Astrocyte (in vitro differentiated cells and primary cell): ENCODE measurements at regions not wholly inside any gene's neighbourhood (a gene's known extent, or its start where the extent isn't known, plus 50 kb on each side); places are given as distances from the start of the nearest gene placed in this dataset.

ENCODE experiments used
- DNase-seq: peaks from one replicate; pipeline ENCODE4 v3.0.0-alpha.2; 2010; ENCODE audit warnings: low read depth
- FAIRE-seq: peaks from 2 replicates; lab custom pipeline; 2011; peaks lifted over from hg19 to GRCh38; lab: Jason Lieb, UNC
- H2AFZ ChIP-seq: 2 replicates; pipeline ENCODE4 v1.6.0; 2012; ENCODE audit warnings: low read depth, low read length, inconsistent platforms
- H3K27ac ChIP-seq: 2 replicates; pipeline ENCODE4 v1.5.1; 2011; ENCODE audit warnings: low read depth, low read length, inconsistent platforms
- H3K27me3 ChIP-seq: 2 replicates; pipeline ENCODE4 v1.6.0; 2011; ENCODE audit warnings: low read length, inconsistent platforms; ENCODE audit not compliant: insufficient read depth
- H3K36me3 ChIP-seq: 2 replicates; pipeline ENCODE4 v1.5.1; 2011; ENCODE audit warnings: low read length, inconsistent platforms; ENCODE audit not compliant: insufficient read depth
- H3K4me1 ChIP-seq: 2 replicates; pipeline ENCODE4 v1.5.1; 2011; ENCODE audit warnings: low read length, inconsistent platforms; ENCODE audit not compliant: insufficient read depth
- H3K4me2 ChIP-seq: 2 replicates; pipeline ENCODE4 v1.6.0; 2012; ENCODE audit warnings: low read length, inconsistent platforms
- H3K4me3 ChIP-seq: 2 replicates; pipeline ENCODE4 v1.5.1; 2011; ENCODE audit warnings: low read depth, mild to moderate bottlenecking, low read length, inconsistent platforms; ENCODE audit not compliant: insufficient read depth
- H3K79me2 ChIP-seq: 2 replicates; pipeline ENCODE4 v1.6.0; 2012; ENCODE audit warnings: mild to moderate bottlenecking, low read length, inconsistent platforms; ENCODE audit not compliant: insufficient read depth
- H3K9ac ChIP-seq: 2 replicates; pipeline ENCODE4 v1.6.0; 2012; ENCODE audit warnings: mild to moderate bottlenecking, low read length, inconsistent platforms
- H3K9me3 ChIP-seq: 2 replicates; pipeline ENCODE4 v1.5.1; 2012; ENCODE audit warnings: low read depth, mild to moderate bottlenecking, low read length, inconsistent platforms; ENCODE audit not compliant: insufficient read depth
- H4K20me1 ChIP-seq: 2 replicates; pipeline ENCODE4 v1.6.0; 2012; ENCODE audit warnings: low read length, inconsistent platforms; ENCODE audit not compliant: insufficient read depth
- H3K27ac Mint-ChIP-seq: one replicate; pipeline ENCODE4 v1.8.0; 2021; ENCODE audit warnings: mild to moderate bottlenecking, mixed read lengths; ENCODE audit not compliant: unreplicated experiment
- H3K27me3 Mint-ChIP-seq: one replicate; pipeline ENCODE4 v1.8.0; 2021; ENCODE audit warnings: low read depth, mixed read lengths; ENCODE audit not compliant: unreplicated experiment
- H3K36me3 Mint-ChIP-seq: one replicate; pipeline ENCODE4 v1.8.0; 2021; ENCODE audit warnings: low read depth, mixed read lengths; ENCODE audit not compliant: unreplicated experiment
- H3K4me1 Mint-ChIP-seq: one replicate; pipeline ENCODE4 v1.8.0; 2021; ENCODE audit warnings: low read depth, mixed read lengths; ENCODE audit not compliant: unreplicated experiment
- H3K4me3 Mint-ChIP-seq: one replicate; pipeline ENCODE4 v1.8.0; 2021; ENCODE audit warnings: mild to moderate bottlenecking, moderate library complexity, mixed read lengths; ENCODE audit not compliant: unreplicated experiment
- H3K9me3 Mint-ChIP-seq: one replicate; pipeline ENCODE4 v1.8.0; 2021; ENCODE audit warnings: mild to moderate bottlenecking, mixed read lengths; ENCODE audit not compliant: unreplicated experiment
- EZH2 ChIP-seq: IDR thresholded peaks from 2 replicates; pipeline ENCODE4 v1.6.1; 2012; ENCODE audit warnings: mild to moderate bottlenecking, low read length, inconsistent platforms; ENCODE audit not compliant: insufficient read depth
- TF ChIP-seq, protein P1 (sequence below): IDR thresholded peaks from 2 replicates; pipeline ENCODE4 v1.5.1; 2011; ENCODE audit warnings: low read depth, mild to moderate bottlenecking, inconsistent platforms, low read length, moderate library complexity; ENCODE audit not compliant: insufficient read depth

DNA sequence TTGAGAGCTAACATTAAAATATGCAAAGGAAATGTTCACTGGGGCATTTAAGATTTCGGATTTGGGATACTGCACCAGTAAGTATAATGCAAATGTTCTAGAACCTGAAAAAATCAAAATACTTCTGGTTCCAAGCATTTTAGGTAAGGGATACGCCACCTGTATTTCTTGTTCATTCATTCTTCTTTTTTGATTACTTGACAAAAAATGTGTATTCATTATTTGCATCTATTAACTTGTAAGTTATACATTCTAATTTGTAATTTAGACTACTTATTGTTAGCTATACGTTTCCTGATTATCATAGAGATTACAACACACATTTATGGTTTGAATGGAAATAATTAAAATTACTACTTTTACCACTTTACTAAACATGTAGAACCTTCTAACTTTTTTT, 486.9 kb downstream of the SOX5 start:
- FAIRE-seq (no peak), DNase-seq (no peak)
- H3K4me1 ChIP-seq = no peaks in the 10 kb centered on the region
- H3K36me3 ChIP-seq = no peaks in the 10 kb centered on the region
- H3K9ac ChIP-seq = no peak overlapping the region
- Mint-ChIP-seq H3K27ac (no peak overlapping the region), H3K36me3 (no peaks in the 10 kb centered on the region), H3K4me1 (no peaks in the 10 kb centered on the region), H3K9me3 (peaks cover 12% of the 10 kb centered on the region), H3K27me3 (no peaks in the 10 kb centered on the region), H3K4me3 (no peak overlapping the region)
- no peaks in the 10 kb centered on the region for H3K79me2 ChIP-seq
- no peaks in the 10 kb centered on the region for H3K9me3 ChIP-seq
- H3K4me2 ChIP-seq = no peak overlapping the region
- H3K4me3 ChIP-seq = no peak overlapping the region
- no peaks in the 10 kb centered on the region for H4K20me1 ChIP-seq
- no peaks in the 10 kb centered on the region for H3K27me3 ChIP-seq
- H3K27ac ChIP-seq = no peak overlapping the region
- H2AFZ ChIP-seq = no peak overlapping the region
- TF ChIP-seq EZH2 = no peak
- TF ChIP-seq, protein P1, sequence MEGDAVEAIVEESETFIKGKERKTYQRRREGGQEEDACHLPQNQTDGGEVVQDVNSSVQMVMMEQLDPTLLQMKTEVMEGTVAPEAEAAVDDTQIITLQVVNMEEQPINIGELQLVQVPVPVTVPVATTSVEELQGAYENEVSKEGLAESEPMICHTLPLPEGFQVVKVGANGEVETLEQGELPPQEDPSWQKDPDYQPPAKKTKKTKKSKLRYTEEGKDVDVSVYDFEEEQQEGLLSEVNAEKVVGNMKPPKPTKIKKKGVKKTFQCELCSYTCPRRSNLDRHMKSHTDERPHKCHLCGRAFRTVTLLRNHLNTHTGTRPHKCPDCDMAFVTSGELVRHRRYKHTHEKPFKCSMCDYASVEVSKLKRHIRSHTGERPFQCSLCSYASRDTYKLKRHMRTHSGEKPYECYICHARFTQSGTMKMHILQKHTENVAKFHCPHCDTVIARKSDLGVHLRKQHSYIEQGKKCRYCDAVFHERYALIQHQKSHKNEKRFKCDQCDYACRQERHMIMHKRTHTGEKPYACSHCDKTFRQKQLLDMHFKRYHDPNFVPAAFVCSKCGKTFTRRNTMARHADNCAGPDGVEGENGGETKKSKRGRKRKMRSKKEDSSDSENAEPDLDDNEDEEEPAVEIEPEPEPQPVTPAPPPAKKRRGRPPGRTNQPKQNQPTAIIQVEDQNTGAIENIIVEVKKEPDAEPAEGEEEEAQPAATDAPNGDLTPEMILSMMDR = no peak

DNA sequence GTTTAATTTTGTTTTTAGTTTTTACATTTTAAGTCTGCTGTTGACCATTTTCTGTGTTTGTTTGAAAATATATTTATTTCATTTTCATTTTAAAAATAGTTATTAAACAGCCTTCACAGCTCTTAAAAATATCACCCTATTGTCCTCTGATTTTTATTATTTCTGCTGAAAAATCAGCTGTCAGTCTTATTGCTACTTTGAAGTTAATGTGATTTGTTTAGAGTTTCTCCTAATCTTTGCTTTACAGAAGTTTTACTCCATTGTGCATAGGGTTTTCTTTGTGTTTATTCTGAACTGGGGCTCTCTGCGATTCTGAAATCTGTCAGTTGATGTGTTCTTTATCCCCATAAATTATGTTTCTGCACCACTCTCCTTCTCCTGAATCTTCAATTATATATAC, 486.3 kb downstream of the SOX5 start:
- no peaks in the 10 kb centered on the region for H3K79me2 ChIP-seq
- no peaks in the 10 kb centered on the region for H4K20me1 ChIP-seq
- no peak for FAIRE-seq
- H3K9me3 ChIP-seq = no peaks in the 10 kb centered on the region
- no peak overlapping the region for H3K4me2 ChIP-seq
- H3K27ac ChIP-seq = no peak overlapping the region
- Mint-ChIP-seq H3K9me3 (peaks cover 12% of the 10 kb centered on the region), H3K36me3 (no peaks in the 10 kb centered on the region), H3K27ac (no peak overlapping the region), H3K4me1 (no peaks in the 10 kb centered on the region), H3K27me3 (no peaks in the 10 kb centered on the region), H3K4me3 (no peak overlapping the region)
- no peaks in the 10 kb centered on the region for H3K27me3 ChIP-seq
- H3K36me3 ChIP-seq = no peaks in the 10 kb centered on the region
- no peak for DNase-seq
- TF ChIP-seq EZH2 = no peak
- TF ChIP-seq, protein P1 = no peak
- no peak overlapping the region for H2AFZ ChIP-seq
- no peaks in the 10 kb centered on the region for H3K4me1 ChIP-seq
- no peak overlapping the region for H3K9ac ChIP-seq
- no peak overlapping the region for H3K4me3 ChIP-seq

DNA sequence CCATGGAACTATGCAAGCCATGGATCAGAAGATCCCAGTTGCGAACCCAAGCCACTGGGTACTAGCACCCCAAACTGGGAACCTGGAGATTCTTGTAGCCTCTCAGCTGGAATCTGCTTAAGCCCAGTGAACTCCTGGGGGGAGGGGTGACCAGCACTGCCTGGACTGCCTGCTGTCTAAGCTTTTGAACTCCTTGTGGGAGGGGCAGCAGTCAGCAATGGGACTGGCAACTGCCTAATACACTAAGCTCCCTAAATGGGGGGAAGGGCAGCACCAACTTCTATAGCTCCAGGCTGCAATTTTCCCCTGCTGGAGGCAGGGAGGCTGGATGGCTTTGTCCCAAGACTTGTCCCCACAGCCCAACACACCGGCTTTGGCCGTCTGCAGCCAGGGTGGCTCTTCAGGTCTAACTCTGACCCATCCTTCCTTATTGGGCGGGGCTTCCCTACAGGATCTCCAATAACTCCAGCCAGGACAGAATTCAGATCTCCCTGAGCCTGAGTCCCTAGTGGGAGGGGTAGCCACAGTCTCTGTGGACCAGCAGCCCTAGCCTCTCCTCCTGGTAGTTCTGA, 485.1 kb downstream of the SOX5 start:
- no peak overlapping the region for H3K4me3 Mint-ChIP-seq
- Histone ChIP-seq H3K27me3 (no peaks in the 10 kb centered on the region), H3K36me3 (no peaks in the 10 kb centered on the region), H3K4me2 (no peak overlapping the region), H3K79me2 (no peaks in the 10 kb centered on the region), H4K20me1 (no peaks in the 10 kb centered on the region), H3K9me3 (no peaks in the 10 kb centered on the region), H3K4me3 (no peak overlapping the region), H3K27ac (no peak overlapping the region), H3K4me1 (no peaks in the 10 kb centered on the region), H2AFZ (no peak overlapping the region), H3K9ac (no peak overlapping the region)
- H3K27ac Mint-ChIP-seq = no peak overlapping the region
- TF ChIP-seq, protein P1 = no peak
- TF ChIP-seq EZH2 = no peak
- FAIRE-seq (no peak), DNase-seq (no peak)
- H3K36me3 Mint-ChIP-seq = no peaks in the 10 kb centered on the region
- no peaks in the 10 kb centered on the region for H3K4me1 Mint-ChIP-seq
- peaks cover 14% of the 10 kb centered on the region for H3K9me3 Mint-ChIP-seq
- H3K27me3 Mint-ChIP-seq = no peaks in the 10 kb centered on the region
